H9 (cell line): ENCODE measurements at regions not wholly inside any gene's neighbourhood (a gene's known extent, or its start where the extent isn't known, plus 50 kb on each side); places are given as distances from the start of the nearest gene placed in this dataset.

Source experiments
- DNase-seq: peaks from one replicate; pipeline ENCODE4 v3.0.0-alpha.2; 2017
- H2AFZ ChIP-seq: one replicate; pipeline ENCODE4 v1.6.1; 2013; ENCODE audit warnings: mild to moderate bottlenecking, low read length, control low read depth, moderate library complexity
- H2AK5ac ChIP-seq: 2 replicates; pipeline ENCODE4 v1.6.1; 2013; ENCODE audit warnings: low read length, control low read depth, mixed read lengths; ENCODE audit not compliant: insufficient read length
- H2BK120ac ChIP-seq: one replicate; pipeline ENCODE4 v1.6.1; 2013; ENCODE audit warnings: low read depth, mild to moderate bottlenecking, low read length, control low read depth, inconsistent platforms; ENCODE audit not compliant: poor library complexity, severe bottlenecking
- H2BK12ac ChIP-seq: 2 replicates; pipeline ENCODE4 v1.6.1; 2013; ENCODE audit warnings: low read length, control low read depth, mixed read lengths, low read depth; ENCODE audit not compliant: insufficient read length
- H2BK15ac ChIP-seq: 2 replicates; pipeline ENCODE4 v1.6.1; 2013; ENCODE audit warnings: low read depth, low read length, control low read depth
- H2BK20ac ChIP-seq: one replicate; pipeline ENCODE4 v1.6.1; 2013; ENCODE audit warnings: low read depth, mild to moderate bottlenecking, low read length, control low read depth, inconsistent platforms; ENCODE audit not compliant: poor library complexity, severe bottlenecking
- H2BK5ac ChIP-seq: 2 replicates; pipeline ENCODE4 v1.6.1; 2013; ENCODE audit warnings: low read length, control low read depth, mixed read lengths; ENCODE audit not compliant: insufficient read length
- H3K14ac ChIP-seq: 2 replicates; pipeline ENCODE4 v1.6.1; 2013; ENCODE audit warnings: low read length, control low read depth; ENCODE audit not compliant: insufficient read depth
- H3K18ac ChIP-seq: 2 replicates; pipeline ENCODE4 v1.6.1; 2013; ENCODE audit warnings: low read depth, mild to moderate bottlenecking, mixed read lengths, low read length, control low read depth; ENCODE audit not compliant: insufficient read length
- H3K23ac ChIP-seq: 2 replicates; pipeline ENCODE4 v1.6.1; 2013; ENCODE audit warnings: low read length, control low read depth, mixed read lengths, low read depth; ENCODE audit not compliant: insufficient read length
- H3K23me2 ChIP-seq: 2 replicates; pipeline ENCODE4 v1.6.1; 2013; ENCODE audit warnings: low read depth, mild to moderate bottlenecking, mixed read lengths, low read length, control low read depth; ENCODE audit not compliant: insufficient read length, poor library complexity, severe bottlenecking
- H3K27ac ChIP-seq: 2 replicates; pipeline ENCODE4 v1.5.1; 2013; ENCODE audit warnings: low read length, control low read depth, mixed read lengths, low read depth; ENCODE audit not compliant: insufficient read length
- H3K27me3 ChIP-seq: 2 replicates; pipeline ENCODE4 v1.6.1; 2013; ENCODE audit warnings: low read length, control low read depth, inconsistent platforms; ENCODE audit not compliant: insufficient read depth
- H3K4ac ChIP-seq: 2 replicates; pipeline ENCODE4 v1.6.1; 2013; ENCODE audit warnings: low read depth, mild to moderate bottlenecking, control low read depth, inconsistent platforms, low read length, moderate library complexity
- H3K4me1 ChIP-seq: 2 replicates; pipeline ENCODE4 v1.6.1; 2013; ENCODE audit warnings: low read length, control low read depth, inconsistent platforms; ENCODE audit not compliant: insufficient read depth
- H3K4me2 ChIP-seq: 2 replicates; pipeline ENCODE4 v1.6.1; 2013; ENCODE audit warnings: low read length, control low read depth, mixed read lengths; ENCODE audit not compliant: insufficient read length, insufficient read depth
- H3K56ac ChIP-seq: 2 replicates; pipeline ENCODE4 v1.6.1; 2013; ENCODE audit warnings: low read depth, mild to moderate bottlenecking, mixed read lengths, low read length, control low read depth; ENCODE audit not compliant: insufficient read length
- H3K79me1 ChIP-seq: 2 replicates; pipeline ENCODE4 v1.6.1; 2013; ENCODE audit warnings: low read depth, mild to moderate bottlenecking, moderate library complexity, low read length, control low read depth, inconsistent platforms; ENCODE audit not compliant: insufficient read depth, poor library complexity, severe bottlenecking
- H3K79me2 ChIP-seq: 2 replicates; pipeline ENCODE4 v1.6.1; 2013; ENCODE audit warnings: low read length, control low read depth, inconsistent platforms; ENCODE audit not compliant: insufficient read depth
- H3K9ac ChIP-seq: 2 replicates; pipeline ENCODE4 v1.6.1; 2013; ENCODE audit warnings: low read length, control low read depth, mixed read lengths; ENCODE audit not compliant: insufficient read length; ENCODE audit errors: extremely low read depth
- H3K9me3 ChIP-seq: one replicate; pipeline ENCODE4 v1.6.1; 2013; ENCODE audit warnings: low read depth, low read length, inconsistent platforms; ENCODE audit not compliant: control insufficient read depth
- H3T11ph ChIP-seq: one replicate; pipeline ENCODE4 v1.6.1; 2013; ENCODE audit warnings: mild to moderate bottlenecking, low read length, control low read depth, inconsistent platforms
- H4K20me1 ChIP-seq: one replicate; pipeline ENCODE4 v1.6.1; 2013; ENCODE audit not compliant: control insufficient read depth, insufficient read length, insufficient read depth
- H4K5ac ChIP-seq: 2 replicates; pipeline ENCODE4 v1.6.1; 2013; ENCODE audit warnings: low read depth, mild to moderate bottlenecking, mixed read lengths, low read length, control low read depth; ENCODE audit not compliant: insufficient read length
- H4K8ac ChIP-seq: replicated peaks from 2 replicates; pipeline ENCODE4 v1.6.1; 2013; ENCODE audit warnings: low read length, control low read depth, mixed read lengths, low read depth; ENCODE audit not compliant: insufficient read length
- H4K91ac ChIP-seq: 2 replicates; pipeline ENCODE4 v1.6.1; 2013; ENCODE audit warnings: low read depth, mild to moderate bottlenecking, moderate library complexity, mixed read lengths, low read length, control low read depth; ENCODE audit not compliant: insufficient read length
- H3K27ac Mint-ChIP-seq, 3 experiments: 2 replicates in 2 of 3; 3 replicates in 1 of 3; pipeline ENCODE4 v1.8.0; 2020 to 2021; ENCODE audit warnings: mixed read lengths in 3 of 3, mild to moderate bottlenecking in 1 of 3, moderate library complexity in 1 of 3
- H3K27me3 Mint-ChIP-seq: 2 replicates; pipeline ENCODE4 v1.8.0; 2021; ENCODE audit warnings: low read depth, mild to moderate bottlenecking, moderate library complexity, mixed read lengths
- H3K36me3 Mint-ChIP-seq, 3 experiments: 2 replicates in 2 of 3; 3 replicates in 1 of 3; pipeline ENCODE4 v1.8.0; 2020 to 2021; ENCODE audit warnings: low read depth in 3 of 3, mixed read lengths in 3 of 3; ENCODE audit not compliant: insufficient read depth in 1 of 3
- H3K4me1 Mint-ChIP-seq, 2 experiments: 2 replicates each; pipeline ENCODE4 v1.8.0; 2020; ENCODE audit warnings: mixed read lengths in 2 of 2
- H3K4me3 Mint-ChIP-seq, 2 experiments: 2 replicates in 1 of 2; 3 replicates in 1 of 2; pipeline ENCODE4 v1.8.0; 2020 to 2021; ENCODE audit warnings: mild to moderate bottlenecking in 2 of 2, mixed read lengths in 2 of 2, moderate library complexity in 1 of 2
- H3K9me3 Mint-ChIP-seq, 2 experiments: 2 replicates in 1 of 2; 3 replicates in 1 of 2; pipeline ENCODE4 v1.8.0; 2020; ENCODE audit warnings: mild to moderate bottlenecking in 2 of 2, mixed read lengths in 2 of 2, moderate library complexity in 1 of 2
- CTCF ChIP-seq: fragments of 200-600 bp; sonication (generic); conservative IDR thresholded peaks from 3 replicates; pipeline ENCODE4 v1.8.0; 2021; ENCODE audit warnings: antibody characterized with exemption, mild to moderate bottlenecking
- WGBS: extraction: QIAGEN DNeasy Blood & Tissue Kit; methylation state at CpG from one replicate; pipeline ENCODE4 v1.1.7; 2013; ENCODE audit warnings: missing lambda C conversion rate, low lambda C conversion rate, mixed read lengths; ENCODE audit not compliant: insufficient read length; ENCODE audit errors: extremely low coverage; 5-methylcytosine and 5-hydroxymethylcytosine counted together

- Mint-ChIP-seq H3K36me3 (peaks cover 6 to 20% (median 11%) of the 10 kb centered on the region in 3 experiments; a peak in 6 of 7 replicates), H3K9me3 (peaks cover 25 to 26% of the 10 kb centered on the region in 2 experiments), H3K4me1 (no peaks in the 10 kb centered on the region), H3K27ac (no peak overlapping the region), H3K27me3 (peaks cover 5% of the 10 kb centered on the region; the same call in 1 of the 2 replicates), H3K4me3 (no peak overlapping the region)
- H4K20me1 ChIP-seq = no peaks in the 10 kb centered on the region
- no peak overlapping the region for H3K56ac ChIP-seq
- peaks cover 3% of the 10 kb centered on the region for H3K23me2 ChIP-seq
- no peak overlapping the region for H4K91ac ChIP-seq
- H2BK5ac ChIP-seq = no peak overlapping the region
- no peak for TF ChIP-seq CTCF
- no peak overlapping the region for H2BK120ac ChIP-seq
- no peak for DNase-seq
- no peak overlapping the region for H2BK12ac ChIP-seq
- H3T11ph ChIP-seq = no peak overlapping the region
- no CpG with 5 or more reads among the region's 1 CpG for WGBS
- no peak overlapping the region for H2BK15ac ChIP-seq
- no peak overlapping the region for H3K27ac ChIP-seq
- no peak overlapping the region for H2BK20ac ChIP-seq
- H3K18ac ChIP-seq = no peak overlapping the region
- H3K14ac ChIP-seq = no peak overlapping the region
- H3K4me1 ChIP-seq = no peaks in the 10 kb centered on the region
- no peak overlapping the region for H2AFZ ChIP-seq
- H3K4ac ChIP-seq = no peak overlapping the region
- H4K8ac ChIP-seq = no peak overlapping the region
- no peak overlapping the region for H3K9ac ChIP-seq
- H3K79me2 ChIP-seq = no peaks in the 10 kb centered on the region
- no peak overlapping the region for H4K5ac ChIP-seq
- no peak overlapping the region for H2AK5ac ChIP-seq
- no peak overlapping the region for H3K4me2 ChIP-seq
- peaks cover 5% of the 10 kb centered on the region for H3K9me3 ChIP-seq
- no peaks in the 10 kb centered on the region for H3K79me1 ChIP-seq
- H3K23ac ChIP-seq = no peak overlapping the region
- H3K27me3 ChIP-seq = no peaks in the 10 kb centered on the region
Measured at GRCh38 chr10:47169581-47169980, 130.4 kb upstream of the GDF10 start.
